WERI-Rb-1 (cell line): ENCODE measurements at regions not wholly inside any gene's neighbourhood (a gene's known extent, or its start where the extent isn't known, plus 50 kb on each side); places are given as distances from the start of the nearest gene placed in this dataset.

Experiments used
- DNase-seq: peaks from one replicate; pipeline ENCODE4 v3.0.0-alpha.2; 2020
- H3K27ac ChIP-seq: fragments of 250-450 bp; sonication (Bioruptor Pico); 2 replicates; pipeline ENCODE4 v1.5.1; 2020; ENCODE audit warnings: mild to moderate bottlenecking, moderate library complexity
- H3K27me3 ChIP-seq: fragments of 250-450 bp; sonication (Bioruptor Pico); 2 replicates; pipeline ENCODE4 v1.5.1; 2021; ENCODE audit warnings: mild to moderate bottlenecking, low read depth, moderate library complexity; ENCODE audit not compliant: insufficient read depth, severe bottlenecking
- H3K36me3 ChIP-seq: fragments of 250-450 bp; sonication (Bioruptor Pico); 2 replicates; pipeline ENCODE4 v1.5.1; 2020; ENCODE audit warnings: mild to moderate bottlenecking, moderate library complexity
- H3K4me3 ChIP-seq: 2 replicates; pipeline ENCODE4 v1.5.1; 2011; ENCODE audit warnings: low read depth, mild to moderate bottlenecking, control low read depth, low read length
- H3K9me3 ChIP-seq: fragments of 250-450 bp; sonication (Bioruptor Pico); 2 replicates; pipeline ENCODE4 v1.5.1; 2021; ENCODE audit warnings: mild to moderate bottlenecking, moderate library complexity; ENCODE audit not compliant: severe bottlenecking
- CTCF ChIP-seq: IDR thresholded peaks from 2 replicates; pipeline ENCODE4 v1.5.1; 2011; ENCODE audit warnings: low read depth, mild to moderate bottlenecking, control low read depth, inconsistent platforms, low read length

- TF ChIP-seq CTCF = no peak
- Histone ChIP-seq H3K9me3 (no peaks in the 10 kb centered on the region), H3K36me3 (no peaks in the 10 kb centered on the region), H3K27me3 (no peaks in the 10 kb centered on the region), H3K4me3 (no peak overlapping the region), H3K27ac (no peak overlapping the region)
- no peak for DNase-seq
Observed at GRCh38 chr10:2682491-2682890, 384.9 kb upstream of the PFKP start.

- no peak for TF ChIP-seq CTCF
- Histone ChIP-seq H3K36me3 (no peaks in the 10 kb centered on the region), H3K4me3 (no peak overlapping the region), H3K27ac (no peak overlapping the region), H3K27me3 (no peaks in the 10 kb centered on the region), H3K9me3 (no peaks in the 10 kb centered on the region)
- DNase-seq = no peak
Observed at GRCh38 chr10:2681891-2682290, 385.5 kb upstream of the PFKP start.

- no peak overlapping the region for H3K27ac ChIP-seq
- no peak for TF ChIP-seq CTCF
- H3K4me3 ChIP-seq = no peak overlapping the region
- no peaks in the 10 kb centered on the region for H3K27me3 ChIP-seq
- no peaks in the 10 kb centered on the region for H3K9me3 ChIP-seq
- DNase-seq = no peak
- H3K36me3 ChIP-seq = no peaks in the 10 kb centered on the region
Observed at GRCh38 chr10:2680821-2681220, 386.5 kb upstream of the PFKP start.

GRCh38 chr10:2679646-2680045 lies 387.7 kb upstream of the PFKP start:
- no peaks in the 10 kb centered on the region for H3K9me3 ChIP-seq
- no peaks in the 10 kb centered on the region for H3K27me3 ChIP-seq
- no peak overlapping the region for H3K27ac ChIP-seq
- H3K4me3 ChIP-seq = no peak overlapping the region
- H3K36me3 ChIP-seq = no peaks in the 10 kb centered on the region
- DNase-seq = no peak
- TF ChIP-seq CTCF = no peak

- no peak overlapping the region for H3K4me3 ChIP-seq
- no peak for TF ChIP-seq CTCF
Observed at GRCh38 chr10:2676455-2676854, 390.9 kb upstream of the PFKP start.

GRCh38 chr10:2674451-2674850 lies 392.9 kb upstream of the PFKP start:
- Histone ChIP-seq H3K27ac (no peak overlapping the region), H3K36me3 (no peaks in the 10 kb centered on the region), H3K9me3 (no peaks in the 10 kb centered on the region), H3K27me3 (no peaks in the 10 kb centered on the region), H3K4me3 (no peak overlapping the region)
- no peak for DNase-seq
- no peak for TF ChIP-seq CTCF

More at GRCh38 chr10:2676455-2676854, 390.9 kb upstream of the PFKP start:
- H3K36me3 ChIP-seq = no peaks in the 10 kb centered on the region
- DNase-seq = no peak
- H3K27me3 ChIP-seq = no peaks in the 10 kb centered on the region
- no peak overlapping the region for H3K27ac ChIP-seq
- H3K9me3 ChIP-seq = no peaks in the 10 kb centered on the region
